ENCODE measurements at regions not wholly inside any gene's neighbourhood (a gene's known extent, or its start where the extent isn't known, plus 50 kb on each side); places are given as distances from the start of the nearest gene placed in this dataset.
"Not testable (repeated sequence)": the region's sequence is repeated elsewhere in the genome, so short reads cannot be mapped to it uniquely, and the experiment has no call there.

DNA sequence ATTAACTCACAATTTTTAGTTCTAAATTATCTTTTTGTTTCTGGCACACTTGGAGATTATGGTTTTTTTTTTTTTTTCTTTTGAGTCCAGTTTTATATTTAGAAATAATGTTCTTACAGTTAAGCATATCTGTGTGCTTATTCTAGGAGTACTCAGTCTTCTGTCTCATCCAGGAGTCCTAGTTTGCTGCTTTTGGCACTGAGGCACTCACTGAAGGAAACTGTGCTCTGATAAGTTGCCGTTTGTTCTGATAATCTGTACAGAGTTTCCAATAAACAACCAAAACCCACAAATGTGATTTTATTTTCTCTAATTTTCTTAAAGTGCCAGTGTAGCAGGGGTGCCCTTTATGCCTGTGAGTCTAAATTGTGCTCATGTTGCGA is 251.0 kb downstream of the LRRC70 start:
- no peak for DNase-seq
- no peak overlapping the region for H3K27ac ChIP-seq
- no peak overlapping the region for H3K4me3 ChIP-seq
- H3K36me3 ChIP-seq (replicated peaks in 1 of 2): no peaks in the 10 kb centered on the region
- WGBS, 4 donors: 52 to 69% (median 61%) methylated on average over 2 of the region's 2 CpGs
- TF ChIP-seq CTCF (IDR thresholded peaks at IDR 0.05) (no peak), POLR2A (IDR thresholded peaks at IDR 0.05) (no peak)
- no peaks in the 10 kb centered on the region for H3K4me1 ChIP-seq (replicated peaks in 1 of 2)
- intact Hi-C loops (cut with DNase I): no loop called here
- H3K9me3 ChIP-seq (replicated peaks in 1 of 3): no peaks in the 10 kb centered on the region
- H3K27me3 ChIP-seq: no peaks in the 10 kb centered on the region

GRCh38 chr5:62828742-62829603 is 250.4 kb downstream of the LRRC70 start:
- H3K36me3 ChIP-seq (replicated peaks in 1 of 2): no peaks in the 10 kb centered on the region
- H3K27me3 ChIP-seq: no peaks in the 10 kb centered on the region
- 50 to 61% (median 57%) methylated on average over 5 of the region's 5 CpGs for WGBS, 4 donors
- no peak overlapping the region for H3K4me3 ChIP-seq
- H3K4me1 ChIP-seq (replicated peaks in 1 of 2): no peaks in the 10 kb centered on the region
- TF ChIP-seq POLR2A (IDR thresholded peaks at IDR 0.05): no peak
- TF ChIP-seq CTCF (IDR thresholded peaks at IDR 0.05): no peak
- DNase-seq: no peak
- H3K27ac ChIP-seq: no peak overlapping the region
- intact Hi-C loops (cut with DNase I): no loop called here
- H3K9me3 ChIP-seq (replicated peaks in 1 of 3): no peaks in the 10 kb centered on the region

DNA sequence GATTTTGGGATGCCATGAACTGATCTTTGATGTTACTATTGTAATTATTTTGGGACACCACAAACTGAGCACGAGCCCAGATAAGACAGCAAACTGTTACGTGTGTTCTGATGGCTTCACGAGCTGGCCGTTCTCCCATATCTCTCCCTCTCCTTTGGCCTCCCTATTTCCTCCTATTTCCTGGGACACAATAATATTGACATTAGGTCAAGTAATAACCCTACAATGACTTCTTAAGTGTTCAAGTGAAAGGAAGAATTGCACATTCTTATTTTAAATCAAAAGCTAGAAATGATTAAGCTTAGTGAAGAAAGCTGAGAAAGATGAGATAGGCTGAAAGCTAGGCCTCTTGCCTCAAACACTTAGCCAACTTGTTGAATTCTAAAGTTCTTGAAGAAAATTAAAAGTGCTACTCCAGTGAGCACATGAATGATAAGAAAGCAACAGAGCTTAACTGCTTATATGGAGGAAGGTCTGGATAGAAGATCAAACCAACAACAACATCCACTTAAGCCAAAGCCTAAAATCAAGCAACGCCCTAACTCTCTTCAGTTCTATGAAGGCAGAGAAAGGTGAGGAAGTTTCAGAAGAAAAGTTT is 247.1 kb downstream of the LRRC70 start:
- DNase-seq: no peak
- no peak overlapping the region for H3K27ac ChIP-seq
- WGBS, 4 donors: 71 to 80% (median 76%) methylated on average over 5 of the region's 5 CpGs
- no peaks in the 10 kb centered on the region for H3K27me3 ChIP-seq
- intact Hi-C loops (cut with DNase I): no loop called here
- no peaks in the 10 kb centered on the region for H3K36me3 ChIP-seq (replicated peaks in 1 of 2)
- TF ChIP-seq POLR2A (IDR thresholded peaks at IDR 0.05) (no peak), CTCF (IDR thresholded peaks at IDR 0.05) (no peak)
- H3K4me3 ChIP-seq: no peak overlapping the region
- H3K4me1 ChIP-seq (replicated peaks in 1 of 2): no peaks in the 10 kb centered on the region
- no peaks in the 10 kb centered on the region for H3K9me3 ChIP-seq (replicated peaks in 1 of 3)

DNA sequence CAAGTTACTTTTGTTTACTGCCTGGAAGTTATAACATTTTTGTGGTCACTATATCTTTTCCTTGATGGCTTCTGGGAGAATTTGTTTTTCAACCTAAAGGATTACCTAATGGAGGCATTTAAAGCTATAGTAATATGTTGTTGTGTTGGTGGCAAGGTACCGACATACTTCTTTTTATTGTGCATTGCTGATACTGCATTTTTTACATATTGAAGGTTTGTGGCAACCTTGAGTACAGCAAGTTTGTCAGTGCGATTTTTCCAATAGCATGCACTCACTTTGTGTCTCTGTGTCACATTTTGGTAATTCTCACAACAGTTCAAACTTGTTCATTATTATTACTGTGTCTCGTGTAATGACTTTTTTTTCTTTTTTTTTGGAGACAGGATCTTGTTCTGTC is 246.3 kb downstream of the LRRC70 start:
- no peaks in the 10 kb centered on the region for H3K4me1 ChIP-seq (replicated peaks in 1 of 2)
- 76 to 81% (median 77%) methylated on average over 3 of the region's 3 CpGs for WGBS, 4 donors
- H3K27ac ChIP-seq: no peak overlapping the region
- no peak overlapping the region for H3K4me3 ChIP-seq
- no peak for DNase-seq
- intact Hi-C loops (cut with DNase I): no loop called here
- H3K36me3 ChIP-seq (replicated peaks in 1 of 2): no peaks in the 10 kb centered on the region
- TF ChIP-seq CTCF (IDR thresholded peaks at IDR 0.05) (no peak), POLR2A (IDR thresholded peaks at IDR 0.05) (no peak)
- no peaks in the 10 kb centered on the region for H3K9me3 ChIP-seq (replicated peaks in 1 of 3)
- H3K27me3 ChIP-seq: no peaks in the 10 kb centered on the region

DNA sequence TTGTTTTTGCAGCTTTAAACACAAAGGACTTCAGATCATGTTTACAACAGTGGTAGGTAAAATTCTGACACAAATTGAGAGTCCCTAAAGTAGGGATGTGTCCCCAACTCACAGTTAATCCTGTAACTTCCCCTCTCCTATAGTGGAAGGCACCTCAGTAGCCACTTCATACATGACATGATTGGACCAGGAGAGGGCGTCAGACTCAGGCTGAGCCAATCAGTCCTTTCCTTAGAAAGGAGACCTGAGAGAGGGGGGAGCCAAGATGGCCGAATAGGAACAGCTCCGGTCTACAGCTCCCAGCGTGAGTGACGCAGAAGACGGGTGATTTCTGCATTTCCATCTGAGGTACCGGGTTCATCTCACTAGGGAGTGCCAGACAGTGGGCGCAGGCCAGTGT is 238.4 kb downstream of the LRRC70 start:
- DNase-seq; intact Hi-C loops (cut with DNase I); H3K36me3 ChIP-seq (replicated peaks in 1 of 2); H3K4me1 ChIP-seq (replicated peaks in 1 of 2); H3K9me3 ChIP-seq (replicated peaks in 1 of 3); H3K27ac ChIP-seq; H3K27me3 ChIP-seq; H3K4me3 ChIP-seq: not testable (repeated sequence)
- WGBS, 4 donors: 73 to 95% (median 88%) methylated on average over 6 of the region's 8 CpGs
